ENCODE measurements at regions not wholly inside any gene's neighbourhood (a gene's known extent, or its start where the extent isn't known, plus 50 kb on each side); places are given as distances from the start of the nearest gene placed in this dataset.

- no peak for TF ChIP-seq POLR2AphosphoS5 (IDR thresholded peaks at IDR 0.05; ENCODE audit: low read depth, low read length)
- TF ChIP-seq CTCF (IDR thresholded peaks at IDR 0.05 in 2 of 3, conservative IDR thresholded peaks at IDR 0.05 in 1 of 3; ENCODE audit: borderline replicate concordance in 1 of 3, insufficient read depth in 1 of 3, low read depth in 2 of 3, low read length in 2 of 3), result no peak
- TF ChIP-seq FOSL1 (IDR thresholded peaks at IDR 0.05; ENCODE audit: low read depth), result no peak
- TF ChIP-seq TCF7L2 (IDR thresholded peaks at IDR 0.05; ENCODE audit: borderline replicate concordance, extremely low read depth, insufficient read depth, insufficient read length), result no peak
- TF ChIP-seq EGR1 (IDR thresholded peaks at IDR 0.05; ENCODE audit: low read depth), result no peak
These were observed 97.6 kb downstream of the TMEM114 start (continued) for GRCh38 chr16:8492690-8493089.

- intact Hi-C loops (cut with micrococcal nuclease), result no loop called here
- H3K4me2 ChIP-seq (ENCODE audit: low read length), result no peak overlapping the region
- ATAC-seq (no peak), DNase-seq (ENCODE audit: low read depth, low spot score) (no peak)
- peaks cover 10% of the 10 kb centered on the region; the same call in 1 of the 2 replicates for H3K27me3 ChIP-seq (ENCODE audit: insufficient read depth, low read length)
- no peaks in the 10 kb centered on the region for H3K9me3 ChIP-seq (ENCODE audit: control insufficient read depth in 1 of 2, insufficient read depth in 1 of 2, low read depth in 1 of 2, low read length in 2 of 2)
- no peak overlapping the region for H3K9ac ChIP-seq (ENCODE audit: low read length)
- no peak overlapping the region for H3K4me3 ChIP-seq (replicated peaks in 1 of 2; ENCODE audit: low read depth in 1 of 2, low read length in 2 of 2)
- ChIA-PET POLR2A (no interaction called here), RAD21 (ENCODE audit: low non-redundant PET in 1 of 2, low total read pairs in 2 of 2, uncharacterized antibody in 2 of 2, unreplicated experiment in 2 of 2) (no interaction called here), CTCF (no interaction called here)
- H4K20me1 ChIP-seq (ENCODE audit: insufficient read depth), result no peaks in the 10 kb centered on the region
- H3K36me3 ChIP-seq (ENCODE audit: control insufficient read depth in 1 of 2, insufficient read depth in 2 of 2, low read length in 2 of 2), result no peaks in the 10 kb centered on the region
- H3K4me1 ChIP-seq (ENCODE audit: control insufficient read depth in 1 of 2, insufficient read depth in 2 of 2, low read length in 2 of 2), result no peaks in the 10 kb centered on the region
- BruUV-seq (replicated peaks), result no TSS peak
- no peak overlapping the region for H3K27ac ChIP-seq (ENCODE audit: low read depth, low read length)
- H2AFZ ChIP-seq (ENCODE audit: low read depth, low read length, poor library complexity, severe bottlenecking), result no peak overlapping the region
- TF ChIP-seq EGR1 (IDR thresholded peaks at IDR 0.05; ENCODE audit: low read depth) (no peak), SIN3A (IDR thresholded peaks at IDR 0.05; ENCODE audit: low read depth) (no peak), MAX (IDR thresholded peaks at IDR 0.05) (no peak), ZBTB33 (IDR thresholded peaks at IDR 0.05; ENCODE audit: extremely low read depth, insufficient replicate concordance, low read length) (no peak)
- no peaks in the 10 kb centered on the region for H3K79me2 ChIP-seq (ENCODE audit: insufficient read depth, low read length)
- H3K9me2 ChIP-seq (ENCODE audit: insufficient read depth), result no peaks in the 10 kb centered on the region
These were observed 100.7 kb downstream of the TMEM114 start for GRCh38 chr16:8489580-8489979.

Data from HCT116 (cell line).